Renal pelvis (tissue), 1 donor: ENCODE measurements at regions not wholly inside any gene's neighbourhood (a gene's known extent, or its start where the extent isn't known, plus 50 kb on each side); places are given as distances from the start of the nearest gene placed in this dataset.
"Not testable (repeated sequence)": the region's sequence is repeated elsewhere in the genome, so short reads cannot be mapped to it uniquely, and the experiment has no call there.

Source experiments
- DNase-seq: peaks from one replicate; pipeline ENCODE4 v3.0.0-alpha.2; 2013

- DNase-seq, result no peak
Measured at GRCh38 chr13:89034015-89034414, 1362.8 kb downstream of the SLITRK5 start.

GRCh38 chr13:89052699-89053098 lies 1381.5 kb downstream of the SLITRK5 start:
- no peak for DNase-seq

- no peak for DNase-seq
Measured at GRCh38 chr13:89053418-89053817, 1382.2 kb downstream of the SLITRK5 start.

- DNase-seq, result no peak
Measured at GRCh38 chr13:89057274-89057673, 1386.1 kb downstream of the SLITRK5 start.

- no peak for DNase-seq
Measured at GRCh38 chr13:89057862-89058261, 1386.7 kb downstream of the SLITRK5 start.

GRCh38 chr13:89061821-89062220 lies 1390.7 kb downstream of the SLITRK5 start:
- no peak for DNase-seq

- peak; percentile 53 for DNase-seq
Measured at GRCh38 chr13:89066868-89067466, 1395.8 kb downstream of the SLITRK5 start.

- no peak for DNase-seq
Measured at GRCh38 chr13:89072979-89073378, 1401.8 kb downstream of the SLITRK5 start.

GRCh38 chr13:89076622-89077021 lies 1405.5 kb downstream of the SLITRK5 start:
- DNase-seq, result no peak

- no peak for DNase-seq
Measured at GRCh38 chr13:89082623-89083022, 1411.5 kb downstream of the SLITRK5 start.

- DNase-seq, result not testable (repeated sequence)
Measured at GRCh38 chr13:89088107-89088506, 1416.9 kb downstream of the SLITRK5 start.

GRCh38 chr13:89097994-89098393 lies 1426.8 kb downstream of the SLITRK5 start:
- no peak for DNase-seq

GRCh38 chr13:89113744-89114143 lies 1442.6 kb downstream of the SLITRK5 start:
- no peak for DNase-seq

GRCh38 chr13:89115307-89115706 lies 1444.1 kb downstream of the SLITRK5 start:
- no peak for DNase-seq

GRCh38 chr13:89136678-89137077 lies 1465.5 kb downstream of the SLITRK5 start:
- DNase-seq, result no peak

GRCh38 chr13:89150362-89150761 lies 1479.2 kb downstream of the SLITRK5 start:
- no peak for DNase-seq

GRCh38 chr13:89153941-89154340 lies 1482.8 kb downstream of the SLITRK5 start:
- no peak for DNase-seq

- DNase-seq, result no peak
Measured at GRCh38 chr13:89163096-89163495, 1491.9 kb downstream of the SLITRK5 start.

GRCh38 chr13:89165685-89166084 lies 1494.5 kb downstream of the SLITRK5 start:
- DNase-seq, result no peak

- no peak for DNase-seq
Measured at GRCh38 chr13:89169951-89170350, 1498.8 kb downstream of the SLITRK5 start.

GRCh38 chr13:89181041-89181440 lies 1509.9 kb downstream of the SLITRK5 start:
- no peak for DNase-seq

GRCh38 chr13:89199138-89199537 lies 1528.0 kb downstream of the SLITRK5 start:
- DNase-seq, result no peak

- no peak for DNase-seq
Measured at GRCh38 chr13:89204435-89204834, 1533.3 kb downstream of the SLITRK5 start.

GRCh38 chr13:89205856-89206520 lies 1534.8 kb downstream of the SLITRK5 start:
- no peak for DNase-seq
